RWPE2 (cell line): ENCODE measurements at regions not wholly inside any gene's neighbourhood (a gene's known extent, or its start where the extent isn't known, plus 50 kb on each side); places are given as distances from the start of the nearest gene placed in this dataset.

Source experiments
- ATAC-seq: fragments of 200-7000 bp; cut with Tn5 transposase; 3 replicates; pipeline ENCODE4 v1.9.1; 2021; ENCODE audit warnings: low read depth
- DNase-seq: peaks from one replicate; pipeline ENCODE4 v3.0.0-alpha.2; 2020; ENCODE audit warnings: low spot score
- H3K27ac ChIP-seq: fragments of 450-650 bp; 2 replicates; pipeline ENCODE4 v1.5.1; 2017; ENCODE audit warnings: mild to moderate bottlenecking; ENCODE audit not compliant: poor library complexity, severe bottlenecking
- H3K27me3 ChIP-seq: fragments of 250-450 bp; sonication (Bioruptor Pico); 2 replicates; pipeline ENCODE4 v1.5.1; 2021; ENCODE audit warnings: mild to moderate bottlenecking, moderate library complexity; ENCODE audit not compliant: insufficient read depth, poor library complexity, severe bottlenecking
- H3K36me3 ChIP-seq: fragments of 250-450 bp; sonication (Bioruptor Pico); 2 replicates; pipeline ENCODE4 v1.5.1; 2020; ENCODE audit warnings: low read depth, mild to moderate bottlenecking, moderate library complexity
- H3K4me1 ChIP-seq: fragments of 250-450 bp; sonication (Bioruptor Pico); 2 replicates; pipeline ENCODE4 v1.5.1; 2021; ENCODE audit warnings: mild to moderate bottlenecking, moderate library complexity; ENCODE audit not compliant: insufficient read depth, poor library complexity, severe bottlenecking
- H3K4me3 ChIP-seq: fragments of 250-450 bp; sonication (Bioruptor Pico); 2 replicates; pipeline ENCODE4 v1.5.1; 2021; ENCODE audit warnings: mild to moderate bottlenecking, moderate library complexity; ENCODE audit not compliant: severe bottlenecking
- H3K9me3 ChIP-seq: fragments of 250-450 bp; sonication (Bioruptor Pico); 2 replicates; pipeline ENCODE4 v1.5.1; 2021; ENCODE audit warnings: mild to moderate bottlenecking, moderate library complexity; ENCODE audit not compliant: severe bottlenecking
- CTCF ChIP-seq: fragments of 450-650 bp; IDR thresholded peaks from one replicate; pipeline ENCODE4 v1.5.1; 2017; ENCODE audit warnings: mild to moderate bottlenecking, moderate library complexity; ENCODE audit not compliant: poor library complexity, severe bottlenecking

GRCh38 chr3:25272090-25272489 lies 156.0 kb upstream of the RARB start:
- no peak overlapping the region for H3K27ac ChIP-seq
- H3K36me3 ChIP-seq = no peaks in the 10 kb centered on the region
- no peaks in the 10 kb centered on the region for H3K27me3 ChIP-seq
- H3K4me1 ChIP-seq = no peaks in the 10 kb centered on the region
- no peak for DNase-seq
- no peaks in the 10 kb centered on the region for H3K9me3 ChIP-seq
- H3K4me3 ChIP-seq = no peak overlapping the region
- ATAC-seq = no peak
- no peak for TF ChIP-seq CTCF

GRCh38 chr3:25273582-25274171 lies 154.4 kb upstream of the RARB start:
- DNase-seq (no peak), ATAC-seq (no peak)
- H3K9me3 ChIP-seq = no peaks in the 10 kb centered on the region
- H3K27me3 ChIP-seq = no peaks in the 10 kb centered on the region
- H3K4me1 ChIP-seq = no peaks in the 10 kb centered on the region
- TF ChIP-seq CTCF = no peak
- H3K36me3 ChIP-seq = no peaks in the 10 kb centered on the region
- no peak overlapping the region for H3K27ac ChIP-seq
- no peak overlapping the region for H3K4me3 ChIP-seq

- ATAC-seq (no peak), DNase-seq (no peak)
- H3K4me1 ChIP-seq = no peaks in the 10 kb centered on the region
- no peak overlapping the region for H3K27ac ChIP-seq
- no peak overlapping the region for H3K4me3 ChIP-seq
- H3K9me3 ChIP-seq = no peaks in the 10 kb centered on the region
- TF ChIP-seq CTCF = no peak
- H3K36me3 ChIP-seq = no peaks in the 10 kb centered on the region
- H3K27me3 ChIP-seq = no peaks in the 10 kb centered on the region
These were observed 150.6 kb upstream of the RARB start for GRCh38 chr3:25277503-25277902.

- Histone ChIP-seq H3K36me3 (no peaks in the 10 kb centered on the region), H3K9me3 (no peaks in the 10 kb centered on the region), H3K4me1 (no peaks in the 10 kb centered on the region), H3K4me3 (no peak overlapping the region), H3K27me3 (no peaks in the 10 kb centered on the region), H3K27ac (no peak overlapping the region)
- TF ChIP-seq CTCF = no peak
- ATAC-seq (no peak), DNase-seq (no peak)
These were observed 146.9 kb upstream of the RARB start for GRCh38 chr3:25281041-25281731.

- TF ChIP-seq CTCF = no peak
- DNase-seq = no peak
- no peaks in the 10 kb centered on the region for H3K9me3 ChIP-seq
- no peak overlapping the region for H3K4me3 ChIP-seq
- ATAC-seq = no peak
- H3K27me3 ChIP-seq = no peaks in the 10 kb centered on the region
- H3K27ac ChIP-seq = no peak overlapping the region
- H3K4me1 ChIP-seq = no peaks in the 10 kb centered on the region
- no peaks in the 10 kb centered on the region for H3K36me3 ChIP-seq
These were observed 146.3 kb upstream of the RARB start for GRCh38 chr3:25281732-25282126.
